ENCODE measurements at regions not wholly inside any gene's neighbourhood (a gene's known extent, or its start where the extent isn't known, plus 50 kb on each side); places are given as distances from the start of the nearest gene placed in this dataset.

DNA sequence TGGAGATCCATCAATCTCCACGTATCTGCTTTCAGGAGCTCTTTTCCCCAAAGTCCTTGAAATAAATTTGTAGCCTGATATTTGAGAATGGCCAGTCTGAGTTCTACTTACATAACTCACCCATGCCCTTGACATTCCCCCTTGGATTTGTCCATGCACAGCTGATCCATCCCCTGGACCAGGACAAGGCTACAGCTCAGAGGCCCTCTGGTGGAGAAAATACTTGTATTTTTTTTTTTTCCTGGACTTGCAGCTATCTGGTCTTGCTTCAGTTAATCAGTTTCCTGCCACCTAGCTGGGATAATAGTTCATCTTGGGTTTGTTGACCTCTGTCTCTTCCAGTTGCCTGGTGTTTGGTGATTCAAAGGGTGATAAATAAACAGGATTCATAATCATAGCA is 467.6 kb downstream of the DHX35 start:
- Histone ChIP-seq H3K36me3 (no peaks in the 10 kb centered on the region), H3K9me3 (peaks cover 0 to 18% (median 0%) of the 10 kb centered on the region in 3 donors), H3K27ac (no peak overlapping the region), H3K4me3 (no peak overlapping the region), H3K4me1 (no peaks in the 10 kb centered on the region), H3K27me3 (no peaks in the 10 kb centered on the region)
- ATAC-seq: no peak
- 60% methylated on average over 1 of the region's 1 CpG; no CpG with 5 or more reads in 1 of the 2 donors for WGBS, 2 donors (ENCODE audit: low coverage in 1 of 2)
- TF ChIP-seq EP300 (IDR thresholded peaks at IDR 0.05) (no peak), CTCF (IDR thresholded peaks at IDR 0.05) (peak in 1 of 4 experiments; percentile 13), POLR2AphosphoS5 (IDR thresholded peaks at IDR 0.05) (no peak), POLR2A (IDR thresholded peaks at IDR 0.05) (no peak)

GRCh38 chr20:39424962-39425678 is 463.0 kb downstream of the DHX35 start:
- Histone ChIP-seq H3K4me3 (no peak overlapping the region), H3K9me3 (peaks cover 0 to 12% (median 0%) of the 10 kb centered on the region in 3 donors), H3K36me3 (no peaks in the 10 kb centered on the region), H3K4me1 (no peaks in the 10 kb centered on the region), H3K27ac (no peak overlapping the region), H3K27me3 (no peaks in the 10 kb centered on the region)
- ATAC-seq: no peak
- TF ChIP-seq EP300 (IDR thresholded peaks at IDR 0.05) (no peak), CTCF (IDR thresholded peaks at IDR 0.05) (no peak), POLR2AphosphoS5 (IDR thresholded peaks at IDR 0.05) (no peak), POLR2A (IDR thresholded peaks at IDR 0.05) (no peak)
- WGBS, 2 donors (ENCODE audit: low coverage in 1 of 2): 63 to 88% methylated on average over 5 of the region's 5 CpGs

- Histone ChIP-seq H3K36me3 (no peaks in the 10 kb centered on the region), H3K4me3 (no peak overlapping the region), H3K27ac (no peak overlapping the region), H3K4me1 (no peaks in the 10 kb centered on the region), H3K9me3 (no peaks in the 10 kb centered on the region), H3K27me3 (no peaks in the 10 kb centered on the region)
- WGBS, 2 donors (ENCODE audit: low coverage in 1 of 2): 84 to 85% methylated on average over 4 to 5 of the region's 5 CpGs
- TF ChIP-seq POLR2AphosphoS5 (IDR thresholded peaks at IDR 0.05): no peak
- no peak for TF ChIP-seq POLR2A (IDR thresholded peaks at IDR 0.05)
- no peak for TF ChIP-seq EP300 (IDR thresholded peaks at IDR 0.05)
- TF ChIP-seq CTCF (IDR thresholded peaks at IDR 0.05): no peak
- no peak for ATAC-seq
Measured at GRCh38 chr20:39421571-39422105, 459.5 kb downstream of the DHX35 start.

DNA sequence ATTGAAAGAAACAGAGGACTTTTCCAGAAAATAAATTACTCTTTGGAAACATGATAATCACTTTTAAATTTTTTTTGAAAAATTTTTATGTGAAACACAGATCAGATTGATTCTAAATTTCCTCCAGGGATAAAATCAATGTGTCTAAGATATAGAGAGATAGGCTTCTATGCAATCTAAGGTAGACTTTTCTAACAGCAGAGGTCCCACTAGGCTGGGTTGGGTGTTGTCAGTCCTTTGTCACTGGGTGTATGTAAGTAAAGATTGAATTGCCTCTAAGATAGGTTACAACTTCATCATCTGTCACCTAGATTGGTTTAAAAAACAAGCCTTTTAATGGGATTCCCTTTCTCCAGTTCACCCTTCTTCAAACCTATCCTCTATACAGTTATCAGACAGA is 449.9 kb downstream of the DHX35 start:
- H3K4me1 ChIP-seq: no peaks in the 10 kb centered on the region
- H3K27ac ChIP-seq: no peak overlapping the region
- H3K4me3 ChIP-seq: no peak overlapping the region
- H3K9me3 ChIP-seq: no peaks in the 10 kb centered on the region
- no peaks in the 10 kb centered on the region for H3K36me3 ChIP-seq
- ATAC-seq: no peak
- TF ChIP-seq CTCF (IDR thresholded peaks at IDR 0.05) (no peak), POLR2A (IDR thresholded peaks at IDR 0.05) (no peak), POLR2AphosphoS5 (IDR thresholded peaks at IDR 0.05) (no peak), EP300 (IDR thresholded peaks at IDR 0.05) (no peak)
- no peaks in the 10 kb centered on the region for H3K27me3 ChIP-seq

DNA sequence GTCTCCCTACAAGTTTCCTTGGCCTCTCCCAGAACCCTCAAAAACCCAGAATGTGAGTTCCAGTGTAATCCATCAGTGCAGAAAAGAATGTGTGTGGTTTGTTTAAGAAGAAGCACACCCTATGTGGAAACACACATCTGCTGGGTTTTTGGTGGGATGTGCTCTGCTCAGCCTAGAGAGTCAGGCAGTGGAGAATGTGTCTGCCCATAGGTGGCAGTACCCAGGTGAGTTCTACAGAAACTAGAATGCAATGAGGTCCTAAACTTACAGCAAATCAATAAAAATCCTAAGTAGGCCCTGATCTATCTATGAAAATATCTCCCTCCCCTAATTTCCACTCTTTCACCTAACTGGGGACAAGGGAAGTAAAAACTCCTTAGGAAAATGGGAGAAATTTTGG is 437.3 kb downstream of the DHX35 start:
- H3K36me3 ChIP-seq: no peaks in the 10 kb centered on the region

More for the DNA sequence above, 437.3 kb downstream of the DHX35 start:
- no peaks in the 10 kb centered on the region for H3K4me1 ChIP-seq
- no peaks in the 10 kb centered on the region for H3K9me3 ChIP-seq
- no peaks in the 10 kb centered on the region for H3K27me3 ChIP-seq
- no peak for ATAC-seq
- no peak overlapping the region for H3K4me3 ChIP-seq
- TF ChIP-seq CTCF (IDR thresholded peaks at IDR 0.05) (no peak), POLR2AphosphoS5 (IDR thresholded peaks at IDR 0.05) (no peak), POLR2A (IDR thresholded peaks at IDR 0.05) (no peak), EP300 (IDR thresholded peaks at IDR 0.05) (no peak)
- H3K27ac ChIP-seq: no peak overlapping the region
